BJ (cell line): ENCODE measurements at regions not wholly inside any gene's neighbourhood (a gene's known extent, or its start where the extent isn't known, plus 50 kb on each side); places are given as distances from the start of the nearest gene placed in this dataset.

ENCODE experiments used
- CTCF ChIA-PET: fragments of 350-600 bp; formaldehyde crosslinking; extraction: SDS; loops from one replicate; lab custom pipeline; 2021; ENCODE audit warnings: antibody characterized with exemption, inconsistent platforms; lab: Yijun Ruan, JAX
- POLR2A ChIA-PET: fragments of 300-600 bp; sonication (Branson Sonifier 250); formaldehyde crosslinking; extraction: SDS; loops from one replicate; lab custom pipeline; 2021; ENCODE audit warnings: antibody characterized with exemption; lab: Charles Lee
- DNase-seq: peaks from one replicate; pipeline ENCODE4 v3.0.0-alpha.2; 2011; ENCODE audit warnings: low read depth
- H3K27me3 ChIP-seq: 2 replicates; pipeline ENCODE4 v1.6.0; 2011; ENCODE audit warnings: low read length; ENCODE audit not compliant: control insufficient read depth, insufficient read depth
- H3K36me3 ChIP-seq: 2 replicates; pipeline ENCODE4 v1.5.1; 2011; ENCODE audit warnings: low read length; ENCODE audit not compliant: control insufficient read depth, insufficient read depth
- H3K4me3 ChIP-seq: 2 replicates; pipeline ENCODE4 v1.5.1; 2011; ENCODE audit warnings: low read depth, mild to moderate bottlenecking, control low read depth, low read length
- CTCF ChIP-seq: IDR thresholded peaks from 2 replicates; pipeline ENCODE4 v1.5.1; 2011; ENCODE audit warnings: low read depth, mild to moderate bottlenecking, control low read depth, inconsistent platforms, low read length, moderate library complexity; ENCODE audit not compliant: insufficient read depth

- TF ChIP-seq CTCF, result no peak
- ChIA-PET CTCF (no interaction called here), POLR2A (no interaction called here)
- H3K27me3 ChIP-seq, result no peaks in the 10 kb centered on the region
- no peak for DNase-seq
- H3K36me3 ChIP-seq, result no peaks in the 10 kb centered on the region
- H3K4me3 ChIP-seq, result no peak overlapping the region
These were observed 845.3 kb downstream of the TYW1 start for GRCh38 chr7:67841896-67842295.

GRCh38 chr7:67842571-67842970 is 845.9 kb downstream of the TYW1 start:
- no peak for TF ChIP-seq CTCF
- no peaks in the 10 kb centered on the region for H3K36me3 ChIP-seq
- ChIA-PET CTCF (no interaction called here), POLR2A (no interaction called here)
- DNase-seq, result no peak
- H3K4me3 ChIP-seq, result no peak overlapping the region
- H3K27me3 ChIP-seq, result no peaks in the 10 kb centered on the region

GRCh38 chr7:67843001-67843565 is 846.5 kb downstream of the TYW1 start:
- no peak for TF ChIP-seq CTCF
- H3K36me3 ChIP-seq, result no peaks in the 10 kb centered on the region
- no peak overlapping the region for H3K4me3 ChIP-seq
- no peaks in the 10 kb centered on the region for H3K27me3 ChIP-seq
- ChIA-PET CTCF (no interaction called here), POLR2A (no interaction called here)
- no peak for DNase-seq

- Histone ChIP-seq H3K27me3 (no peaks in the 10 kb centered on the region), H3K4me3 (no peak overlapping the region), H3K36me3 (no peaks in the 10 kb centered on the region)
- POLR2A ChIA-PET, result no interaction called here
- DNase-seq, result no peak
- TF ChIP-seq CTCF, result no peak
- CTCF ChIA-PET, result no interaction called here
These were observed 847.0 kb downstream of the TYW1 start for GRCh38 chr7:67843615-67844014.

- CTCF ChIA-PET, result no interaction called here
These were observed 850.6 kb downstream of the TYW1 start for GRCh38 chr7:67847092-67847787.

More at GRCh38 chr7:67847092-67847787, 850.6 kb downstream of the TYW1 start:
- POLR2A ChIA-PET, result no interaction called here
- DNase-seq, result no peak
- Histone ChIP-seq H3K36me3 (no peaks in the 10 kb centered on the region), H3K27me3 (no peaks in the 10 kb centered on the region), H3K4me3 (no peak overlapping the region)
- TF ChIP-seq CTCF, result no peak
